A673 (cell line): ENCODE measurements at regions not wholly inside any gene's neighbourhood (a gene's known extent, or its start where the extent isn't known, plus 50 kb on each side); places are given as distances from the start of the nearest gene placed in this dataset.
"Not testable (repeated sequence)": the region's sequence is repeated elsewhere in the genome, so short reads cannot be mapped to it uniquely, and the experiment has no call there.

Experiments used
- CTCF ChIP-seq: fragments of 300-800, 200-600 bp; sonication (generic); conservative IDR thresholded peaks from 2 replicates; pipeline ENCODE4 v1.5.1; 2017; ENCODE audit warnings: low read depth, mild to moderate bottlenecking, antibody characterized with exemption, low read length, moderate library complexity, mixed read lengths
- EZH2 ChIP-seq: fragments of 200-600 bp; sonication (generic); IDR thresholded peaks from 2 replicates; pipeline ENCODE4 v1.6.1; 2017; ENCODE audit warnings: borderline replicate concordance, low read depth, mild to moderate bottlenecking, mixed read lengths, antibody characterized with exemption, low read length; ENCODE audit not compliant: poor library complexity, severe bottlenecking

- not testable (repeated sequence) for TF ChIP-seq CTCF, EZH2
Measured at GRCh38 chr5:148744380-148744779, 82.0 kb upstream of the ADRB2 start.
